Uterus (tissue), 3 donors: ENCODE measurements at regions not wholly inside any gene's neighbourhood (a gene's known extent, or its start where the extent isn't known, plus 50 kb on each side); places are given as distances from the start of the nearest gene placed in this dataset.

ENCODE experiments used
- DNase-seq, 2 donors: peaks; one replicate each; pipeline ENCODE4 v3.0.0-alpha.2; 2019 to 2020
- H3K27ac ChIP-seq, 2 donors: fragments of 200-600 bp; sonication (generic); 1 replicate in 1 of 2; 2 replicates in 1 of 2; pipeline ENCODE4 v1.5.1; 2016 to 2018
- H3K27me3 ChIP-seq, 2 donors: fragments of 200-600 bp; sonication (generic); one replicate each; pipeline ENCODE4 v1.5.1; 2018 to 2019; ENCODE audit warnings: control low read depth in 1 of 2
- H3K36me3 ChIP-seq, 2 donors: fragments of 200-600 bp; sonication (generic); one replicate each; pipeline ENCODE4 v1.5.1; 2019; ENCODE audit warnings: control low read depth in 1 of 2
- H3K4me1 ChIP-seq, 2 donors: fragments of 200-600 bp; sonication (generic); one replicate each; pipeline ENCODE4 v1.5.1; 2018 to 2019; ENCODE audit warnings: control low read depth in 1 of 2
- H3K4me3 ChIP-seq, 2 donors: fragments of 200-600 bp; sonication (generic); 1 replicate in 1 of 2; 2 replicates in 1 of 2; pipeline ENCODE4 v1.5.1; 2018 to 2019; ENCODE audit warnings: mild to moderate bottlenecking in 1 of 2
- H3K9me3 ChIP-seq, 2 donors: fragments of 200-600 bp; sonication (generic); one replicate each; pipeline ENCODE4 v1.5.1; 2019; ENCODE audit warnings: control low read depth in 1 of 2
- POLR2A ChIP-seq, 2 donors: fragments of 450-650 bp; IDR thresholded peaks; one replicate each; pipeline ENCODE4 v1.6.1; 2016; ENCODE audit warnings: antibody characterized with exemption in 2 of 2, mild to moderate bottlenecking in 1 of 2, moderate library complexity in 1 of 2
- intact Hi-C: fragments of 100-400 bp; cut with DNase I; formaldehyde crosslinking; loops from one replicate; pipeline ENCODE4 v1.15.1; 2023; ENCODE audit warnings: low total_unique reads
- TF ChIP-seq, protein P1 (sequence below), 4 experiments: fragments of 200-600 bp in 2 of 4; fragments of 450-650 bp in 2 of 4; sonication (generic) in 2 of 4; IDR thresholded peaks; one replicate each; pipeline ENCODE4 v1.5.1; 2016 to 2019; ENCODE audit warnings: antibody characterized with exemption in 4 of 4, mild to moderate bottlenecking in 2 of 4, moderate library complexity in 1 of 4
- donor health status: DM: yes; HTN: yes; CAD: no.

GRCh38 chr1:157202331-157202730, 64.1 kb upstream of the ETV3 start:
- Histone ChIP-seq H3K4me1 (no peaks in the 10 kb centered on the region), H3K27ac (no peak overlapping the region), H3K27me3 (no peaks in the 10 kb centered on the region), H3K36me3 (no peaks in the 10 kb centered on the region), H3K9me3 (no peaks in the 10 kb centered on the region), H3K4me3 (no peak overlapping the region)
- no peak for DNase-seq
- intact Hi-C loops: no loop called here
- TF ChIP-seq, protein P1, sequence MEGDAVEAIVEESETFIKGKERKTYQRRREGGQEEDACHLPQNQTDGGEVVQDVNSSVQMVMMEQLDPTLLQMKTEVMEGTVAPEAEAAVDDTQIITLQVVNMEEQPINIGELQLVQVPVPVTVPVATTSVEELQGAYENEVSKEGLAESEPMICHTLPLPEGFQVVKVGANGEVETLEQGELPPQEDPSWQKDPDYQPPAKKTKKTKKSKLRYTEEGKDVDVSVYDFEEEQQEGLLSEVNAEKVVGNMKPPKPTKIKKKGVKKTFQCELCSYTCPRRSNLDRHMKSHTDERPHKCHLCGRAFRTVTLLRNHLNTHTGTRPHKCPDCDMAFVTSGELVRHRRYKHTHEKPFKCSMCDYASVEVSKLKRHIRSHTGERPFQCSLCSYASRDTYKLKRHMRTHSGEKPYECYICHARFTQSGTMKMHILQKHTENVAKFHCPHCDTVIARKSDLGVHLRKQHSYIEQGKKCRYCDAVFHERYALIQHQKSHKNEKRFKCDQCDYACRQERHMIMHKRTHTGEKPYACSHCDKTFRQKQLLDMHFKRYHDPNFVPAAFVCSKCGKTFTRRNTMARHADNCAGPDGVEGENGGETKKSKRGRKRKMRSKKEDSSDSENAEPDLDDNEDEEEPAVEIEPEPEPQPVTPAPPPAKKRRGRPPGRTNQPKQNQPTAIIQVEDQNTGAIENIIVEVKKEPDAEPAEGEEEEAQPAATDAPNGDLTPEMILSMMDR (IDR thresholded peaks at IDR 0.05): no peak
- TF ChIP-seq POLR2A (IDR thresholded peaks at IDR 0.05): no peak

DNA sequence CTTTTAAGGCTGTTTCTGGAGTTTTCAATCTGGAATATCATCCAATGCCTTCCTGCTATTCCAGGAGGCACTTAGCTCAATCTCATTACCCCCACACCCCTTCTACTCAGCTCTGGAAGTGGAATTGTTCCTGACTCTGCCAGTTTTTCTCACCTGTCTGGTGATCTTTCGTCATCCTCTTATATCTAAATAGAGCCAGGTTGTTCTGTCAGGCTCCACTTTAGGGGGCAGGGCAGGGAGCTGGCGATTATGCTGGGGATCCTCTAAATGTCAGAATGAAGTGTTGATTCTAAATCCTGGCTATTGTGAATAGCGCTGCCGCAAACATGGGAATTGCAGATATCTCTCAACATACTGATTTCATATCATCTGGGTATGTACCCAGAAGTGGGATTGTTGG, 63.6 kb upstream of the ETV3 start:
- Histone ChIP-seq H3K36me3 (no peaks in the 10 kb centered on the region), H3K4me3 (no peak overlapping the region), H3K4me1 (no peaks in the 10 kb centered on the region), H3K27me3 (no peaks in the 10 kb centered on the region), H3K27ac (no peak overlapping the region), H3K9me3 (no peaks in the 10 kb centered on the region)
- intact Hi-C loops: no loop called here
- TF ChIP-seq, protein P1 (IDR thresholded peaks at IDR 0.05): no peak
- no peak for TF ChIP-seq POLR2A (IDR thresholded peaks at IDR 0.05)
- no peak for DNase-seq

DNA sequence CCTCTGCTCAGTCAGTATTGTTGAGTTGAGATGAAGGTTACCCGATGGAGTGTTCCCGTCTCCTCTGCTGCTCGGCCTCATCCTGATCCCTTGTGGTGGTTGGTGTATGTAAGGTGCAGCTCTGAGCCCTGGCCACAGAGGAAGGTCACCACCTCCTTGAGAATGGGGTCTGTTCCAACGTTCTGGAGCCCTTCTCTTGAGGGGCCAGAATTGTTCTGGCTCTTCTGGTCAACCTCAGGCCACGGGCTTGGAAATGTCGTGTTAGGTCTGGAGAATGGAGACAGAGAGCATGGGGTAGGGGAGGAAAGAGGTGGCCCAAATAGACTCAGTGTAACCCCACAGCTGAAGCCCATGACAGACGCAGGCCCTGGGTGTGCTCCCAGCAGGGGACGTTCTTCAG, 62.3 kb upstream of the ETV3 start:
- Histone ChIP-seq H3K4me3 (no peak overlapping the region), H3K36me3 (no peaks in the 10 kb centered on the region), H3K9me3 (no peaks in the 10 kb centered on the region), H3K27me3 (no peaks in the 10 kb centered on the region), H3K27ac (no peak overlapping the region), H3K4me1 (no peaks in the 10 kb centered on the region)
- intact Hi-C loops: no loop called here
- TF ChIP-seq POLR2A (IDR thresholded peaks at IDR 0.05): no peak
- TF ChIP-seq, protein P1 (IDR thresholded peaks at IDR 0.05): no peak
- no peak for DNase-seq

GRCh38 chr1:157199421-157199755, 61.2 kb upstream of the ETV3 start:
- TF ChIP-seq, protein P1 (IDR thresholded peaks at IDR 0.05): no peak
- no peak for TF ChIP-seq POLR2A (IDR thresholded peaks at IDR 0.05)
- Histone ChIP-seq H3K27ac (no peak overlapping the region), H3K9me3 (no peaks in the 10 kb centered on the region), H3K4me1 (no peaks in the 10 kb centered on the region), H3K4me3 (no peak overlapping the region), H3K27me3 (peaks cover 0 to 4% of the 10 kb centered on the region in 2 donors), H3K36me3 (no peaks in the 10 kb centered on the region)
- no peak for DNase-seq
- intact Hi-C loops: no loop called here

DNA sequence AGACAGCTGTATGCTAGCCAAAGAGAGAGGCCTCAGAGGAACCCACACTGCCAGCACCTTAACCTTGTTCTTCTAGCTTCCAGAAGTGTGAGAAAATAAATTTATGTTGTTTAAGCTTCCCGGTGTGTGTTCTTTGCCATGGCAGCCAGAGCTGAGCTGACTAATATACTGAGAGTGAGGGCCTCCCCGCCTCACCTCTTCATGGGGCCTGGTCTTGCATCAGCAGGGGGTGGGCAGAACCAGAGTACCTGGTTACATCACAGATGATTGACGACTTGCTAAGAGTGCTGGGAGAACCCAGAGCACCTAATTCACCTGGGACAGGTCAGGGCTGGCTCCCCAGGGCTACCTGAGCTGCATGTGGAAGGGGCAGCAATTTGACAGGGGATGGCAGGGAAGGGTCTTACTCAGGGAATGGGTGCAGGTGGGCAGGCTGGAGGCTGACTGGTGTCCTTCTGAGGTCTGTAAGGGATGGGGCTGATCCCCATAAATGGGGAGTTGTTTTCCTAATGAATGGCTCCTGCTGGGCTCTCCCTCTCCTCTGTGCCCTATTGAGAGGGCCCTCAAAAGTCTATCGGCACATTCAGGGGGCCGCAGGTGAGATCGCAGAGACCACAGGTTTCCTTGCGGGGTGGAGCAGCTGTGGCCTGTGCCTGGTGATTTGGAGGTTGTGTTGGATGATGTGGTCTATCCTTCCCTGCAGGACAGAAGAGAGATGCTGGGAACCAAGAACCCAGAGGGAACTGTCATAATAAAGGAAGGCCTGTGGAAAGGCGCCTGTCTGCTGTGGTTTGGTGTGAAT, 60.6 kb upstream of the ETV3 start:
- Histone ChIP-seq H3K9me3 (no peaks in the 10 kb centered on the region), H3K27ac (no peak overlapping the region), H3K27me3 (peaks cover 0 to 8% of the 10 kb centered on the region in 2 donors), H3K4me1 (no peaks in the 10 kb centered on the region), H3K36me3 (no peaks in the 10 kb centered on the region), H3K4me3 (no peak overlapping the region)
- DNase-seq: no peak
- TF ChIP-seq, protein P1 (IDR thresholded peaks at IDR 0.05): no peak
- intact Hi-C loops: no loop called here
